Fibroblast of lung (primary cell): ENCODE measurements at regions not wholly inside any gene's neighbourhood (a gene's known extent, or its start where the extent isn't known, plus 50 kb on each side); places are given as distances from the start of the nearest gene placed in this dataset.

Source experiments
- DNase-seq, 2 donors: peaks; one replicate each; pipeline versions ENCODE4 v3.0.0 to v3.0.0-alpha.2; 2010; ENCODE audit warnings: low read depth in 2 of 2
- H2AFZ ChIP-seq: 2 replicates; pipeline ENCODE4 v1.5.1; 2012; ENCODE audit warnings: low read length, control low read depth, inconsistent platforms
- H3K27ac ChIP-seq: 2 replicates; pipeline ENCODE4 v1.5.1; 2011; ENCODE audit warnings: low read length, control low read depth; ENCODE audit not compliant: insufficient read depth
- H3K27me3 ChIP-seq: 2 replicates; pipeline ENCODE4 v1.5.1; 2011; ENCODE audit warnings: mild to moderate bottlenecking, low read length; ENCODE audit not compliant: control insufficient read depth, insufficient read depth
- H3K36me3 ChIP-seq: 2 replicates; pipeline ENCODE4 v1.5.1; 2011; ENCODE audit warnings: low read length; ENCODE audit not compliant: control insufficient read depth, insufficient read depth
- H3K4me1 ChIP-seq: 2 replicates; pipeline ENCODE4 v1.5.1; 2011; ENCODE audit warnings: low read length; ENCODE audit not compliant: control insufficient read depth, insufficient read depth; ENCODE audit errors: extremely low read depth
- H3K4me2 ChIP-seq: 2 replicates; pipeline ENCODE4 v1.5.1; 2011; ENCODE audit warnings: low read length, control low read depth; ENCODE audit not compliant: insufficient read depth; ENCODE audit errors: extremely low read depth
- H3K4me3 ChIP-seq, 4 experiments: fragments of 200-600 bp in 1 of 4; sonication (generic) in 1 of 4; replicated peaks in 1 of 4; 2 replicates each; pipeline ENCODE4 v1.5.1; 2011 to 2016; ENCODE audit warnings: low read length in 4 of 4, low read depth in 3 of 4, mild to moderate bottlenecking in 3 of 4, control low read depth in 2 of 4, inconsistent platforms in 1 of 4, mixed read lengths in 1 of 4; ENCODE audit not compliant: insufficient read depth in 1 of 4; ENCODE audit errors: control extremely low read depth in 1 of 4
- H3K79me2 ChIP-seq: 2 replicates; pipeline ENCODE4 v1.5.1; 2012; ENCODE audit warnings: mild to moderate bottlenecking, low read length, inconsistent platforms; ENCODE audit not compliant: control insufficient read depth, insufficient read depth
- H3K9ac ChIP-seq: 2 replicates; pipeline ENCODE4 v1.5.1; 2011; ENCODE audit warnings: mild to moderate bottlenecking, low read length, control low read depth; ENCODE audit not compliant: insufficient read depth
- H3K9me3 ChIP-seq: 2 replicates; pipeline ENCODE4 v1.5.1; 2012; ENCODE audit warnings: low read depth, low read length; ENCODE audit not compliant: control insufficient read depth, insufficient read depth
- H4K20me1 ChIP-seq: 2 replicates; pipeline ENCODE4 v1.5.1; 2011; ENCODE audit warnings: low read length; ENCODE audit not compliant: control insufficient read depth, insufficient read depth; ENCODE audit errors: extremely low read depth
- EZH2 ChIP-seq: IDR thresholded peaks from 2 replicates; pipeline ENCODE4 v1.5.1; 2012; ENCODE audit warnings: low read length, control low read depth, mild to moderate bottlenecking; ENCODE audit errors: missing control alignments
- TF ChIP-seq, protein P1 (sequence below), 2 donors: IDR thresholded peaks in 1 of 2; conservative IDR thresholded peaks in 1 of 2; 1 replicate in 1 of 2; 2 replicates in 1 of 2; pipeline ENCODE4 v1.5.1; 2011 to 2012; ENCODE audit warnings: low read length in 2 of 2, control low read depth in 1 of 2, inconsistent platforms in 1 of 2, low read depth in 1 of 2, mild to moderate bottlenecking in 1 of 2

DNA sequence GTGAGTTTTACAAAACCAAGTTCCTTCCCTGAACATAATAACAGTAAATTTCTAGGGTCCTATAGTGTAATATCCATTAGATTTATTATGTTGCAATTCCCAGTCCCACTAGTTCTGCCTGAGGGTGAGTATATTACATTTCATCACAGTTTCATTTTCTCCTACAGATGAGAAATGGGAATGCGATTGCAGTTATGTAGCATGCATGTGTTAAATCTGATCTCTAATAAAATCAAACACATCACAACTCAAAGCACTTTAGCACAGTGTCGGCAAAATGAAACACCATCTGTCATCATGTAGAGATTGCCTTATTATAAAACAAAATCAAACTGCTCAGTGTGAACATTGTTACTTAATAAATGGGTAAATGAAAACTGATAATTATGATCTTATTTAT lies 180.5 kb upstream of the TOX3 start:
- Histone ChIP-seq H3K4me2 (no peak overlapping the region), H3K9ac (no peak overlapping the region), H3K4me1 (no peaks in the 10 kb centered on the region), H2AFZ (no peak overlapping the region), H3K79me2 (no peaks in the 10 kb centered on the region), H3K4me3 (no peak overlapping the region), H3K27me3 (no peaks in the 10 kb centered on the region), H4K20me1 (no peaks in the 10 kb centered on the region), H3K9me3 (no peaks in the 10 kb centered on the region), H3K27ac (no peak overlapping the region), H3K36me3 (no peaks in the 10 kb centered on the region)
- TF ChIP-seq, protein P1, sequence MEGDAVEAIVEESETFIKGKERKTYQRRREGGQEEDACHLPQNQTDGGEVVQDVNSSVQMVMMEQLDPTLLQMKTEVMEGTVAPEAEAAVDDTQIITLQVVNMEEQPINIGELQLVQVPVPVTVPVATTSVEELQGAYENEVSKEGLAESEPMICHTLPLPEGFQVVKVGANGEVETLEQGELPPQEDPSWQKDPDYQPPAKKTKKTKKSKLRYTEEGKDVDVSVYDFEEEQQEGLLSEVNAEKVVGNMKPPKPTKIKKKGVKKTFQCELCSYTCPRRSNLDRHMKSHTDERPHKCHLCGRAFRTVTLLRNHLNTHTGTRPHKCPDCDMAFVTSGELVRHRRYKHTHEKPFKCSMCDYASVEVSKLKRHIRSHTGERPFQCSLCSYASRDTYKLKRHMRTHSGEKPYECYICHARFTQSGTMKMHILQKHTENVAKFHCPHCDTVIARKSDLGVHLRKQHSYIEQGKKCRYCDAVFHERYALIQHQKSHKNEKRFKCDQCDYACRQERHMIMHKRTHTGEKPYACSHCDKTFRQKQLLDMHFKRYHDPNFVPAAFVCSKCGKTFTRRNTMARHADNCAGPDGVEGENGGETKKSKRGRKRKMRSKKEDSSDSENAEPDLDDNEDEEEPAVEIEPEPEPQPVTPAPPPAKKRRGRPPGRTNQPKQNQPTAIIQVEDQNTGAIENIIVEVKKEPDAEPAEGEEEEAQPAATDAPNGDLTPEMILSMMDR (conservative IDR thresholded peaks at IDR 0.05 in 1 of 2, IDR thresholded peaks at IDR 0.05 in 1 of 2; ENCODE audit: low read depth in 1 of 2, low read length in 2 of 2): no peak
- no peak for TF ChIP-seq EZH2
- no peak for DNase-seq

DNA sequence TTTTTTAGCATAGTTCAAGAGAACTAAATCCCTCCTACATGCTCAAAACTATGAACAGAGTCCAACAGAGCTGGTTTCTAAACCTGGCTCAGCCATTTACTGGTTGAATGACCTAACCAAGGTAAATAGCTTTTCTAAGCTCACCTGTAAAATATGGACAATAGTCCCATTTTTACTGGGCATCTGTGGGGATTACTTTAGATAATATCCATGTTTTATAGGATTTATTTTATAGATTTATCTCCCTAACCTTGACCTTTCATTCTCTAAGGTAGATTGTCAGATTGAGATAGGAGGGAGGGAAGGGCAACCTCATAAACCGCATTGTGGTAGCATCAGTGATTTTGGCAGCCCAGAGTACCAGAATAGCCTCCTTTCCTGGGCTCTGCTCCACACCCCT lies 178.5 kb upstream of the TOX3 start:
- no peak overlapping the region for H3K4me2 ChIP-seq
- H3K4me3 ChIP-seq: no peak overlapping the region
- no peak overlapping the region for H2AFZ ChIP-seq
- DNase-seq: no peak
- no peaks in the 10 kb centered on the region for H3K9me3 ChIP-seq
- H3K79me2 ChIP-seq: no peaks in the 10 kb centered on the region
- H3K27ac ChIP-seq: no peak overlapping the region
- H3K27me3 ChIP-seq: no peaks in the 10 kb centered on the region
- TF ChIP-seq EZH2: no peak
- TF ChIP-seq, protein P1 (conservative IDR thresholded peaks at IDR 0.05 in 1 of 2, IDR thresholded peaks at IDR 0.05 in 1 of 2; ENCODE audit: low read depth in 1 of 2, low read length in 2 of 2): no peak
- H3K36me3 ChIP-seq: no peaks in the 10 kb centered on the region
- H3K9ac ChIP-seq: no peak overlapping the region
- no peaks in the 10 kb centered on the region for H4K20me1 ChIP-seq
- H3K4me1 ChIP-seq: no peaks in the 10 kb centered on the region

DNA sequence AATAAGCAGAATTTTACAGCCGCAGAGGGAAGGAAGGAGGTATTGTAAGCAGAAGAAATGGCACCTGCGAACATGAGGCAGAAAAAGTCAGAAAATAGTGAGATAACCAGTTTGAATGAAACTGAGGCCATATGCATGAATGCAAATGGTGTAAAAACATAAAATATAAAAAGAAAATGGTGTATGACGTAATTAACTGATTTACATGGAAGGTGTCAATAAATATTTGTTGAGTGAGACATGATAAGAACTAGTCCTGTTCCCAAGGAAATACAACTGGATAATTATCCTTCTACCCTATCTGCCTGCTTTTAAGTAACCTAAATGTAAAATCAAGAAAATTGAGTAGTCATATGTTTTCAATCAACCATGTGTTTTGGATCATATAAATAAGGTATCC lies 178.1 kb upstream of the TOX3 start:
- Histone ChIP-seq H3K4me1 (no peaks in the 10 kb centered on the region), H3K27ac (no peak overlapping the region), H3K27me3 (no peaks in the 10 kb centered on the region), H3K4me2 (no peak overlapping the region), H3K79me2 (no peaks in the 10 kb centered on the region), H4K20me1 (no peaks in the 10 kb centered on the region), H3K9ac (no peak overlapping the region), H3K9me3 (no peaks in the 10 kb centered on the region), H3K4me3 (no peak overlapping the region), H3K36me3 (no peaks in the 10 kb centered on the region), H2AFZ (no peak overlapping the region)
- TF ChIP-seq EZH2: no peak
- TF ChIP-seq, protein P1 (conservative IDR thresholded peaks at IDR 0.05 in 1 of 2, IDR thresholded peaks at IDR 0.05 in 1 of 2; ENCODE audit: low read depth in 1 of 2, low read length in 2 of 2): no peak
- DNase-seq: no peak
